ENCODE measurements at regions not wholly inside any gene's neighbourhood (a gene's known extent, or its start where the extent isn't known, plus 50 kb on each side); places are given as distances from the start of the nearest gene placed in this dataset.
A peak's percentile ranks its signal among the peaks of the same experiment; 100 is the strongest.

- no peaks in the 10 kb centered on the region for H3K27me3 ChIP-seq
- peaks cover 21% of the 10 kb centered on the region for H3K4me1 ChIP-seq
- DNase-seq: no peak
- no peak overlapping the region for H3K4me3 ChIP-seq
- no peaks in the 10 kb centered on the region for H3K36me3 ChIP-seq
- H3K27ac ChIP-seq: no peak overlapping the region
- no peaks in the 10 kb centered on the region for H3K9me3 ChIP-seq (replicated peaks)
These were observed 374.8 kb upstream of the TRIB2 start for GRCh38 chr2:12341920-12342319.

GRCh38 chr2:12343141-12343540 lies 373.6 kb upstream of the TRIB2 start:
- Histone ChIP-seq H3K36me3 (no peaks in the 10 kb centered on the region), H3K4me3 (no peak overlapping the region), H3K27ac (no peak overlapping the region), H3K9me3 (replicated peaks) (no peaks in the 10 kb centered on the region), H3K4me1 (peaks cover 26% of the 10 kb centered on the region), H3K27me3 (no peaks in the 10 kb centered on the region)
- no peak for DNase-seq

- Histone ChIP-seq H3K9me3 (replicated peaks) (no peaks in the 10 kb centered on the region), H3K27me3 (no peaks in the 10 kb centered on the region), H3K36me3 (no peaks in the 10 kb centered on the region), H3K4me1 (peaks cover 23% of the 10 kb centered on the region), H3K4me3 (no peak overlapping the region), H3K27ac (no peak overlapping the region)
- peak in 1 of 2 experiments; percentile 17 for DNase-seq
These were observed 369.7 kb upstream of the TRIB2 start for GRCh38 chr2:12347066-12347493.

GRCh38 chr2:12348216-12348615 lies 368.5 kb upstream of the TRIB2 start:
- no peak for DNase-seq
- H3K9me3 ChIP-seq (replicated peaks): no peaks in the 10 kb centered on the region
- no peaks in the 10 kb centered on the region for H3K36me3 ChIP-seq
- H3K4me1 ChIP-seq: peaks cover 32% of the 10 kb centered on the region
- no peaks in the 10 kb centered on the region for H3K27me3 ChIP-seq
- H3K4me3 ChIP-seq: no peak overlapping the region
- no peak overlapping the region for H3K27ac ChIP-seq

GRCh38 chr2:12350821-12351220 lies 365.9 kb upstream of the TRIB2 start:
- H3K4me3 ChIP-seq: no peak overlapping the region
- no peaks in the 10 kb centered on the region for H3K27me3 ChIP-seq
- no peaks in the 10 kb centered on the region for H3K9me3 ChIP-seq (replicated peaks)
- peaks cover 43% of the 10 kb centered on the region for H3K4me1 ChIP-seq
- peak; percentile 27 to 39 for DNase-seq
- no peaks in the 10 kb centered on the region for H3K36me3 ChIP-seq
- H3K27ac ChIP-seq: no peak overlapping the region

- peak overlapping the region; percentile 56 for H3K27ac ChIP-seq
- H3K36me3 ChIP-seq: no peaks in the 10 kb centered on the region
- DNase-seq: peak; percentile 89 to 96
These were observed 363.8 kb upstream of the TRIB2 start for GRCh38 chr2:12352889-12353288.

GRCh38 chr2:12361506-12361905 lies 355.2 kb upstream of the TRIB2 start:
- 0 out of 2 replicates have a peak, but pooled peaks cover 4% of the 10 kb centered on the region for H3K9me3 ChIP-seq (replicated peaks)
- H3K4me3 ChIP-seq: no peak overlapping the region
- no peak for DNase-seq

More at GRCh38 chr2:12352889-12353288, 363.8 kb upstream of the TRIB2 start:
- Histone ChIP-seq H3K4me1 (peaks cover 37% of the 10 kb centered on the region), H3K27me3 (no peaks in the 10 kb centered on the region), H3K4me3 (no peak overlapping the region), H3K9me3 (replicated peaks) (no peaks in the 10 kb centered on the region)

GRCh38 chr2:12363138-12363537 lies 353.6 kb upstream of the TRIB2 start:
- Histone ChIP-seq H3K4me3 (no peak overlapping the region), H3K4me1 (no peaks in the 10 kb centered on the region), H3K27ac (no peak overlapping the region), H3K9me3 (replicated peaks) (0 out of 2 replicates have a peak, but pooled peaks cover 4% of the 10 kb centered on the region), H3K27me3 (no peaks in the 10 kb centered on the region), H3K36me3 (no peaks in the 10 kb centered on the region)
- DNase-seq: no peak

More at GRCh38 chr2:12361506-12361905, 355.2 kb upstream of the TRIB2 start:
- Histone ChIP-seq H3K4me1 (no peaks in the 10 kb centered on the region), H3K36me3 (no peaks in the 10 kb centered on the region), H3K27me3 (no peaks in the 10 kb centered on the region), H3K27ac (no peak overlapping the region)

- Histone ChIP-seq H3K9me3 (replicated peaks) (0 out of 2 replicates have a peak, but pooled peaks cover 4% of the 10 kb centered on the region), H3K36me3 (no peaks in the 10 kb centered on the region), H3K27ac (no peak overlapping the region), H3K27me3 (no peaks in the 10 kb centered on the region), H3K4me1 (no peaks in the 10 kb centered on the region), H3K4me3 (no peak overlapping the region)
- no peak for DNase-seq
These were observed 353.2 kb upstream of the TRIB2 start for GRCh38 chr2:12363569-12363968.

- Histone ChIP-seq H3K36me3 (no peaks in the 10 kb centered on the region), H3K4me1 (no peaks in the 10 kb centered on the region), H3K9me3 (replicated peaks) (peaks cover 4% of the 10 kb centered on the region; the same call in 1 of the 2 replicates), H3K27me3 (no peaks in the 10 kb centered on the region), H3K27ac (no peak overlapping the region), H3K4me3 (no peak overlapping the region)
- DNase-seq: no peak
These were observed 347.2 kb upstream of the TRIB2 start for GRCh38 chr2:12369566-12369965.

- H3K36me3 ChIP-seq: no peaks in the 10 kb centered on the region
- no peaks in the 10 kb centered on the region for H3K9me3 ChIP-seq (replicated peaks)
- H3K4me1 ChIP-seq: no peaks in the 10 kb centered on the region
- H3K27ac ChIP-seq: no peak overlapping the region
- DNase-seq: no peak
- H3K4me3 ChIP-seq: no peak overlapping the region
- no peaks in the 10 kb centered on the region for H3K27me3 ChIP-seq
These were observed 340.7 kb upstream of the TRIB2 start for GRCh38 chr2:12376025-12376424.

- Histone ChIP-seq H3K9me3 (replicated peaks) (no peaks in the 10 kb centered on the region), H3K36me3 (no peaks in the 10 kb centered on the region), H3K27me3 (no peaks in the 10 kb centered on the region), H3K4me3 (no peak overlapping the region), H3K27ac (no peak overlapping the region), H3K4me1 (no peaks in the 10 kb centered on the region)
- no peak for DNase-seq
These were observed 337.6 kb upstream of the TRIB2 start for GRCh38 chr2:12379143-12379542.

- Histone ChIP-seq H3K4me3 (no peak overlapping the region), H3K9me3 (replicated peaks) (no peaks in the 10 kb centered on the region), H3K27ac (no peak overlapping the region), H3K36me3 (no peaks in the 10 kb centered on the region), H3K27me3 (no peaks in the 10 kb centered on the region), H3K4me1 (no peaks in the 10 kb centered on the region)
- no peak for DNase-seq
These were observed 335.0 kb upstream of the TRIB2 start for GRCh38 chr2:12381543-12382325.

GRCh38 chr2:12382366-12382765 lies 334.4 kb upstream of the TRIB2 start:
- no peak overlapping the region for H3K4me3 ChIP-seq
- no peak overlapping the region for H3K27ac ChIP-seq
- no peaks in the 10 kb centered on the region for H3K36me3 ChIP-seq
- no peaks in the 10 kb centered on the region for H3K27me3 ChIP-seq
- no peak for DNase-seq
- H3K9me3 ChIP-seq (replicated peaks): no peaks in the 10 kb centered on the region
- H3K4me1 ChIP-seq: no peaks in the 10 kb centered on the region

- Histone ChIP-seq H3K4me3 (no peak overlapping the region), H3K36me3 (no peaks in the 10 kb centered on the region), H3K9me3 (replicated peaks) (no peaks in the 10 kb centered on the region), H3K27me3 (no peaks in the 10 kb centered on the region), H3K4me1 (no peaks in the 10 kb centered on the region), H3K27ac (no peak overlapping the region)
- no peak for DNase-seq
These were observed 327.2 kb upstream of the TRIB2 start for GRCh38 chr2:12389344-12390045.

Measured in SJCRH30 (cell line).